Subcutaneous abdominal adipose tissue (tissue), 5 donors: ENCODE measurements at regions not wholly inside any gene's neighbourhood (a gene's known extent, or its start where the extent isn't known, plus 50 kb on each side); places are given as distances from the start of the nearest gene placed in this dataset.

Experiments used
- H3K27ac ChIP-seq: one replicate; pipeline ENCODE4 v1.7.0; 2013; ENCODE audit warnings: low read depth, mild to moderate bottlenecking, inconsistent platforms, low read length, moderate library complexity
- H3K27me3 ChIP-seq, 5 donors: one replicate each; pipeline ENCODE4 v1.7.0; 2013; ENCODE audit warnings: low read length in 5 of 5, inconsistent platforms in 1 of 5; ENCODE audit not compliant: control insufficient read depth in 5 of 5, insufficient read depth in 4 of 5
- H3K36me3 ChIP-seq, 5 donors: one replicate each; pipeline ENCODE4 v1.7.0; 2013; ENCODE audit warnings: low read length in 5 of 5; ENCODE audit not compliant: control insufficient read depth in 5 of 5, insufficient read depth in 5 of 5
- H3K4me1 ChIP-seq, 5 donors: one replicate each; pipeline ENCODE4 v1.7.0; 2013; ENCODE audit warnings: low read length in 5 of 5, mild to moderate bottlenecking in 3 of 5, moderate library complexity in 1 of 5; ENCODE audit not compliant: control insufficient read depth in 5 of 5, insufficient read depth in 5 of 5
- H3K4me3 ChIP-seq, 5 donors: one replicate each; pipeline ENCODE4 v1.7.0; 2013; ENCODE audit warnings: low read length in 5 of 5, low read depth in 1 of 5
- H3K9ac ChIP-seq, 5 donors: one replicate each; pipeline ENCODE4 v1.7.0; 2013; ENCODE audit warnings: low read length in 5 of 5, mild to moderate bottlenecking in 4 of 5, moderate library complexity in 3 of 5
- H3K9me3 ChIP-seq, 5 donors: one replicate each; pipeline ENCODE4 v1.7.0; 2013; ENCODE audit warnings: low read length in 5 of 5; ENCODE audit not compliant: control insufficient read depth in 5 of 5
- donor health status: healthy.
- donor health status: healthy.
- donor health status: healthy.
- donor health status: healthy.
- donor health status: healthy.

- Histone ChIP-seq H3K9ac (no peak overlapping the region), H3K4me1 (no peaks in the 10 kb centered on the region), H3K27ac (no peak overlapping the region), H3K27me3 (no peaks in the 10 kb centered on the region), H3K36me3 (no peaks in the 10 kb centered on the region), H3K4me3 (no peak overlapping the region), H3K9me3 (peaks cover 0 to 8% (median 4%) of the 10 kb centered on the region in 5 donors)
Measured at GRCh38 chr4:141524841-141525240, 111.5 kb upstream of the IL15 start.

- H3K9me3 ChIP-seq, result peaks cover 0 to 8% (median 5%) of the 10 kb centered on the region in 5 donors
- H3K36me3 ChIP-seq, result no peaks in the 10 kb centered on the region
- no peak overlapping the region for H3K9ac ChIP-seq
- H3K27me3 ChIP-seq, result no peaks in the 10 kb centered on the region
- H3K27ac ChIP-seq, result no peak overlapping the region
- no peak overlapping the region for H3K4me3 ChIP-seq
- no peaks in the 10 kb centered on the region for H3K4me1 ChIP-seq
Measured at GRCh38 chr4:141530627-141531026, 105.8 kb upstream of the IL15 start.

DNA sequence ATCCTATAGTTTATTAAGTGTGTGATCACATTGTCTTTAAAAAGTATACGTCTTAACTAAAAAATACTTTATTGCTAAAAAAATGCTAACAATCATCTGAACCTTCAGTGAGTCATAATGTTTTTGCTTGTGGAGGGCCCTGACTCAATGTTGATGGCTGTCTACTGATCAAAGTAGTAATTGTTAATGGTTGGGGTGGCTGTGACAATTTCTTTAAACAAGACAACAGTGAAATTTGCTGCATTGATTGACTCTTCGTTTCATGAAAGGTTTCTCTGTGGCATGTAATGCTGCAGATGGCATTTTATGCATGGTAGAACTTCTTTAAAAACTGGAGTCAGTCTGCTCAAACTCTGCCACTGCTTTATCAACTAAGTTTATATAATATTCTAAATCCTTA, 101.4 kb upstream of the IL15 start:
- Histone ChIP-seq H3K36me3 (no peaks in the 10 kb centered on the region), H3K27me3 (no peaks in the 10 kb centered on the region), H3K27ac (no peak overlapping the region), H3K4me3 (no peak overlapping the region), H3K9me3 (peaks cover 2 to 12% (median 5%) of the 10 kb centered on the region in 5 donors), H3K4me1 (no peaks in the 10 kb centered on the region), H3K9ac (no peak overlapping the region)

GRCh38 chr4:141538001-141538400, 98.4 kb upstream of the IL15 start:
- Histone ChIP-seq H3K4me1 (peaks cover 0 to 9% (median 3%) of the 10 kb centered on the region in 5 donors), H3K4me3 (no peak overlapping the region), H3K27ac (no peak overlapping the region), H3K9me3 (peaks cover 2 to 11% (median 5%) of the 10 kb centered on the region in 5 donors), H3K27me3 (no peaks in the 10 kb centered on the region), H3K9ac (no peak overlapping the region), H3K36me3 (no peaks in the 10 kb centered on the region)

- peaks cover 0 to 9% (median 3%) of the 10 kb centered on the region in 5 donors for H3K4me1 ChIP-seq
- H3K36me3 ChIP-seq, result no peaks in the 10 kb centered on the region
- H3K27ac ChIP-seq, result no peak overlapping the region
- H3K9me3 ChIP-seq, result peaks cover 0 to 11% (median 5%) of the 10 kb centered on the region in 5 donors
- H3K4me3 ChIP-seq, result no peak overlapping the region
- H3K27me3 ChIP-seq, result no peaks in the 10 kb centered on the region
- no peak overlapping the region for H3K9ac ChIP-seq
Measured at GRCh38 chr4:141540643-141541042, 95.7 kb upstream of the IL15 start.

GRCh38 chr4:141541851-141542250, 94.5 kb upstream of the IL15 start:
- H3K9me3 ChIP-seq, result peaks cover 0 to 11% (median 5%) of the 10 kb centered on the region in 5 donors

DNA sequence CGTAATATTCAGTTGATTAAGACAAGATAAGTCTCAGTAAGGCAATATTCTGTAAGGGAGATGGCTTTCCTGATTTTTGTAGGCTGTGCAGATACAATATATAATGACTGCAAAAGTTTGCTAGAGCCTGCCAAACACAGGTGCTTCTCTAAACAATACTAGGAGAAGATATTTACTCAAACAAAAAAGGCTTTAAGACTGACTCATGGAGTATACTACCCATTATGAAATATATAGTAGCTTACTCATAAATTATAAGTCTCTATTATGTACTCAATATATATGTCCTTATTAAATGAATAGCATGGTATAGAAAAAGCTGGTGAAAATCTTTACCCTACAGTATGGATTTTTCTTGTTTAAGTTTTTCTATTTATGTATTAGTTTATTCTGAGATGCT, 93.2 kb upstream of the IL15 start:
- Histone ChIP-seq H3K27ac (no peak overlapping the region), H3K4me1 (peaks cover 0 to 9% (median 3%) of the 10 kb centered on the region in 5 donors), H3K9ac (no peak overlapping the region), H3K36me3 (no peaks in the 10 kb centered on the region), H3K27me3 (no peaks in the 10 kb centered on the region), H3K4me3 (no peak overlapping the region), H3K9me3 (peaks cover 0 to 6% (median 3%) of the 10 kb centered on the region in 5 donors)

More at GRCh38 chr4:141541851-141542250, 94.5 kb upstream of the IL15 start:
- H3K27ac ChIP-seq, result no peak overlapping the region
- no peak overlapping the region for H3K4me3 ChIP-seq
- no peaks in the 10 kb centered on the region for H3K36me3 ChIP-seq
- H3K27me3 ChIP-seq, result no peaks in the 10 kb centered on the region
- H3K4me1 ChIP-seq, result peaks cover 0 to 9% (median 3%) of the 10 kb centered on the region in 5 donors
- no peak overlapping the region for H3K9ac ChIP-seq

GRCh38 chr4:141543706-141544105, 92.7 kb upstream of the IL15 start:
- H3K9ac ChIP-seq, result no peak overlapping the region
- no peaks in the 10 kb centered on the region for H3K27me3 ChIP-seq
- H3K36me3 ChIP-seq, result no peaks in the 10 kb centered on the region
- peaks cover 0 to under 1% (median 0%) of the 10 kb centered on the region in 5 donors for H3K9me3 ChIP-seq
- H3K4me1 ChIP-seq, result peaks cover 0 to 9% (median 3%) of the 10 kb centered on the region in 5 donors
- H3K4me3 ChIP-seq, result no peak overlapping the region
- no peak overlapping the region for H3K27ac ChIP-seq

GRCh38 chr4:141548791-141549190, 87.6 kb upstream of the IL15 start:
- no peaks in the 10 kb centered on the region for H3K4me1 ChIP-seq
- no peaks in the 10 kb centered on the region for H3K9me3 ChIP-seq
- no peak overlapping the region for H3K27ac ChIP-seq
- no peak overlapping the region for H3K9ac ChIP-seq
- no peak overlapping the region for H3K4me3 ChIP-seq
- H3K27me3 ChIP-seq, result no peaks in the 10 kb centered on the region
- no peaks in the 10 kb centered on the region for H3K36me3 ChIP-seq

DNA sequence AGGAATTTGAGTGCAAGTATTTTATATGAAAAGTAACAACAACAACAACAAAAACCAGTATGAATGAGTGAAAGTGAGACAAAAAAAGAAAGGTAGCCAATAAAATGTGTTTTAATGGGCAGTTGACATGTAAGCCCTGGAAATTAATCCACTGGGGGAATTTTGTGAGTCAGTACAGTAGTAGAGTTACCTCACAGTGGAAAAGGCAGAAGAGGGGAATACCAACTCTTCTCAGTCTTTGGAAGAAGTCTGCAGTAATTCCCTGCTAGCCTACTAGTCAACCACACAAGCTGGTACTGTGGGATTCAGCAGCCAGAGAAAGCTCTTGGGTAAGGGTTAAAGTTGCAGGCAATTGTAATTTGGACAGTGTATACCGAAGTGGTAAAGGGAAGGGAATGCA, 76.3 kb upstream of the IL15 start:
- Histone ChIP-seq H3K4me1 (no peaks in the 10 kb centered on the region), H3K4me3 (no peak overlapping the region), H3K36me3 (no peaks in the 10 kb centered on the region), H3K27ac (no peak overlapping the region), H3K9me3 (no peaks in the 10 kb centered on the region), H3K27me3 (no peaks in the 10 kb centered on the region), H3K9ac (no peak overlapping the region)

DNA sequence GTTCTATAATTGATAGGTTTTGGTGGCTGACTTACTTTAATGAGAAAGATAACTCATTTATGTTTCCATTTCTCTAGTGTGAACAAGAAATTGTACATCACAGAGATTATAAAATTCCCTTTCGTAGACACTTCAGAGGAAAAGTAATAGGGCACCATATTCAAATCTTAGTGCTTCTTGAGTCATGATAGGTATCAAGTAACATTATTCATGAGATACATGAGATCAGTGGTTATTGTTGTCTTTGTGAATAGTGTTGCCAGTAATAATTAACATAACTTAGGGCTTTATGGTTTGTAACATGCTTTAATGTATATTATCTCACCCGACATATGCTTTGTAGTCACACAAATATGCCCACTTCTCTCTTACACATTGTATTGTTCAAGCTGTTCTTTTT, 73.7 kb upstream of the IL15 start:
- H3K4me3 ChIP-seq, result no peak overlapping the region
- H3K36me3 ChIP-seq, result no peaks in the 10 kb centered on the region
- H3K27me3 ChIP-seq, result no peaks in the 10 kb centered on the region
- no peaks in the 10 kb centered on the region for H3K4me1 ChIP-seq
- H3K9ac ChIP-seq, result no peak overlapping the region
- no peaks in the 10 kb centered on the region for H3K9me3 ChIP-seq
- no peak overlapping the region for H3K27ac ChIP-seq
